Vagina (tissue), 2 donors: ENCODE measurements at regions not wholly inside any gene's neighbourhood (a gene's known extent, or its start where the extent isn't known, plus 50 kb on each side); places are given as distances from the start of the nearest gene placed in this dataset.

ENCODE experiments used
- DNase-seq, 2 donors: peaks; one replicate each; pipeline ENCODE4 v3.0.0-alpha.2; 2017; ENCODE audit errors: extremely low spot score in 2 of 2
- H3K27ac ChIP-seq: fragments of 200-600 bp; sonication (generic); one replicate; pipeline ENCODE4 v1.5.1; 2019
- H3K27me3 ChIP-seq: fragments of 200-600 bp; sonication (generic); one replicate; pipeline ENCODE4 v1.5.1; 2019
- H3K36me3 ChIP-seq, 2 donors: fragments of 200-600 bp; sonication (generic); one replicate each; pipeline ENCODE4 v1.5.1; 2017 to 2019
- H3K4me1 ChIP-seq: fragments of 200-600 bp; sonication (generic); one replicate; pipeline ENCODE4 v1.5.1; 2019
- H3K4me3 ChIP-seq, 2 donors: fragments of 200-600 bp; sonication (generic); 1 replicate in 1 of 2; 2 replicates in 1 of 2; pipeline ENCODE4 v1.5.1; 2016 to 2019
- H3K9me3 ChIP-seq: fragments of 200-600 bp; sonication (generic); one replicate; pipeline ENCODE4 v1.5.1; 2019
- POLR2A ChIP-seq, 2 donors: fragments of 450-650 bp; IDR thresholded peaks; one replicate each; pipeline ENCODE4 v1.6.1; 2017; ENCODE audit warnings: antibody characterized with exemption in 2 of 2, mild to moderate bottlenecking in 2 of 2, moderate library complexity in 2 of 2
- POLR2AphosphoS5 ChIP-seq, 2 donors: sonication (generic); formaldehyde crosslinking; IDR thresholded peaks; one replicate each; pipeline ENCODE4 v1.9.0; 2017; ENCODE audit warnings: antibody characterized with exemption in 2 of 2, mild to moderate bottlenecking in 2 of 2, low read depth in 1 of 2; ENCODE audit not compliant: insufficient read depth in 1 of 2
- intact Hi-C: fragments of 100-400 bp; cut with DNase I; formaldehyde crosslinking; loops from one replicate; pipeline ENCODE4 v1.15.1; 2023
- TF ChIP-seq, protein P1 (sequence below), 3 experiments: fragments of 450-650 bp in 2 of 3; fragments of 200-600 bp in 1 of 3; sonication (generic) in 1 of 3; IDR thresholded peaks; one replicate each; pipeline ENCODE4 v1.5.1; 2017 to 2019; ENCODE audit warnings: antibody characterized with exemption in 3 of 3, mild to moderate bottlenecking in 2 of 3, moderate library complexity in 2 of 3

DNA sequence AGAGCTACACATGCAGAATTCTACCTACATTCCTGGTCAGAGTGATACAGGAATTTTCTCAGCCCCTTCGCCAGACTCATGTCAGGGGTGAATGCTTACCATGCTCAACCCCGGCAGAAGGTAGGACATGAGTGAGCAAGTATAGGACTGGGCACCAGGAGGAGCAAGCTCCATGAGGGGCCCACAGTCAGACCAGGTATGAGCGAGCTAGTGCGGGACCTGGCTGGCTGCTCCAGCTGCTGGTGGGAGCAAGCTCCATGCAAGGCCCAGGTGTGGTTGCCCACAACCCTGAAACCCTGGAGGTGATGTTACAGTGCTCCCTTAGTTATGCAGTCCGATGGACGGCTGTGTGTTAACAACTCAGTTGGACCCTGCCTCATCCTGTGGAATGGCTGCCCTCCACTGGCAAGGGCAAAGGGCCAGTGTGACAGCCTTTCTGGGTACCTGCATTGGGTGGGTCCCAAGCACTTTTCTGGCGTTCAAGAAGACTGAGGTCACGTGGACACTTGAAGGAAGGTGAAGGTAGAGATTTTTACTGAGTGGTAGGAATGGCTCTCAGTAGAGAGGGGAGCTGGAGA, 503.5 kb upstream of the CITED2 start:
- Histone ChIP-seq H3K27ac (no peak overlapping the region), H3K36me3 (no peaks in the 10 kb centered on the region), H3K4me1 (no peaks in the 10 kb centered on the region), H3K9me3 (no peaks in the 10 kb centered on the region), H3K27me3 (no peaks in the 10 kb centered on the region), H3K4me3 (no peak overlapping the region)
- intact Hi-C loops, result no loop called here
- TF ChIP-seq POLR2AphosphoS5 (IDR thresholded peaks at IDR 0.05; ENCODE audit: insufficient read depth in 1 of 2, low read depth in 1 of 2) (no peak), POLR2A (IDR thresholded peaks at IDR 0.05) (no peak)
- TF ChIP-seq, protein P1, sequence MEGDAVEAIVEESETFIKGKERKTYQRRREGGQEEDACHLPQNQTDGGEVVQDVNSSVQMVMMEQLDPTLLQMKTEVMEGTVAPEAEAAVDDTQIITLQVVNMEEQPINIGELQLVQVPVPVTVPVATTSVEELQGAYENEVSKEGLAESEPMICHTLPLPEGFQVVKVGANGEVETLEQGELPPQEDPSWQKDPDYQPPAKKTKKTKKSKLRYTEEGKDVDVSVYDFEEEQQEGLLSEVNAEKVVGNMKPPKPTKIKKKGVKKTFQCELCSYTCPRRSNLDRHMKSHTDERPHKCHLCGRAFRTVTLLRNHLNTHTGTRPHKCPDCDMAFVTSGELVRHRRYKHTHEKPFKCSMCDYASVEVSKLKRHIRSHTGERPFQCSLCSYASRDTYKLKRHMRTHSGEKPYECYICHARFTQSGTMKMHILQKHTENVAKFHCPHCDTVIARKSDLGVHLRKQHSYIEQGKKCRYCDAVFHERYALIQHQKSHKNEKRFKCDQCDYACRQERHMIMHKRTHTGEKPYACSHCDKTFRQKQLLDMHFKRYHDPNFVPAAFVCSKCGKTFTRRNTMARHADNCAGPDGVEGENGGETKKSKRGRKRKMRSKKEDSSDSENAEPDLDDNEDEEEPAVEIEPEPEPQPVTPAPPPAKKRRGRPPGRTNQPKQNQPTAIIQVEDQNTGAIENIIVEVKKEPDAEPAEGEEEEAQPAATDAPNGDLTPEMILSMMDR (IDR thresholded peaks at IDR 0.05), result no peak
- DNase-seq, result no peak

DNA sequence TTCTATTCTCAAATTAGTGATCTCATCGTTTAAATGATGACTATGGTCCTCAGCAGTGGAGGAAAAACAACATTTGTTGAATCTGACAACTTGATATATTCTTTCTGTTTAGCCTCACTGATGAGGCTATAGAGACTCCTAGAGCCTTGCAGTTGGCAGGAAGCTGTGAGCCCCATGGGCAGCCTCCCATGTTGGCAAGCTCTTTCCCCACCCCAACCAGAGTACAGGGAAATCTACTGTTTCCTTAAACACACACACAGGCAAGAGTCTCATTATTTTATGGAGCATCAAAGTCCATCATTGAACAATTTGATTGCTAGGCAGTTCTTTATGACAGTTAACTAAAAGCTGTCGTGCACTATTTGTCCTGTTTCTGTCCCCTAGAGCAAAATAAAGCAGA, 498.2 kb upstream of the CITED2 start:
- H3K27ac ChIP-seq, result no peak overlapping the region
- no peak for DNase-seq
- intact Hi-C loops, result no loop called here
- H3K9me3 ChIP-seq, result no peaks in the 10 kb centered on the region
- H3K36me3 ChIP-seq, result no peaks in the 10 kb centered on the region
- no peaks in the 10 kb centered on the region for H3K4me1 ChIP-seq
- H3K27me3 ChIP-seq, result no peaks in the 10 kb centered on the region
- TF ChIP-seq POLR2A (IDR thresholded peaks at IDR 0.05) (no peak), POLR2AphosphoS5 (IDR thresholded peaks at IDR 0.05; ENCODE audit: insufficient read depth in 1 of 2, low read depth in 1 of 2) (no peak)
- TF ChIP-seq, protein P1 (IDR thresholded peaks at IDR 0.05), result no peak
- H3K4me3 ChIP-seq, result no peak overlapping the region

DNA sequence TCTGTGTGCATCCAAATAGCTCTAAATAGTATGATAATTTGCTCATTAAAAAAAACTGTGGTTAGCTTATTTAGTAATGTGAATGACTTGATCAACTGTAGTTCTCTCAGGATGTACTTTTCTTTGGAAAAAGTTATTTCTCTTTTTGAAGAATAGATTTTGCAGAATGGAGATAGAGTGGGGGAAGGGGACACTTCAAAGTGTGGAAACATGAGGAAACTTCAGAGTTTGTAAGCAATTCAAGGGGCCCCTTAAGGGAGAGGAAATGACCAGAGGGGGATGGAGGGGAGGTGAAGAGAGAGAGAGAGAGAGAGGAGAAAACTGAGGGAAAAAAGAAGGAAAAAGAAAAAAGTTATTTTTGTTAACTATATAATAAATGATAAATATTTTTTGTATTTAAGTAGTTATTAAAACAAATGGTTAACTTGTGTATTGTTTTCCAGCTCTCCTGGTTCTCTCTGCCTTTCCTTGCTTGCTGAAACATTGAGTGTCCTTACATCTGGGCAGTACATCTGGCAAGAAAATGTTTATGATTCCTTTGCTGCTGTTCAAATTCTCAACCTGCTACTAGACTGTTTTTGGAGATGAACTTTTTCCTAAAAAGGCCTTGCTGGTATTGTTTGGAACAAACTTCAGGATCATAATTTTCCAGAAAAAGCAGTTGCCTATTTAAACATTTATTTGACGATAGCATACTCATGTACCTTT, 497.5 kb upstream of the CITED2 start:
- Histone ChIP-seq H3K4me3 (no peak overlapping the region), H3K4me1 (no peaks in the 10 kb centered on the region), H3K27me3 (no peaks in the 10 kb centered on the region), H3K27ac (no peak overlapping the region), H3K9me3 (no peaks in the 10 kb centered on the region), H3K36me3 (no peaks in the 10 kb centered on the region)
- DNase-seq, result no peak
- TF ChIP-seq POLR2A (IDR thresholded peaks at IDR 0.05) (no peak), POLR2AphosphoS5 (IDR thresholded peaks at IDR 0.05; ENCODE audit: insufficient read depth in 1 of 2, low read depth in 1 of 2) (no peak)
- TF ChIP-seq, protein P1 (IDR thresholded peaks at IDR 0.05), result no peak
- intact Hi-C loops, result no loop called here

DNA sequence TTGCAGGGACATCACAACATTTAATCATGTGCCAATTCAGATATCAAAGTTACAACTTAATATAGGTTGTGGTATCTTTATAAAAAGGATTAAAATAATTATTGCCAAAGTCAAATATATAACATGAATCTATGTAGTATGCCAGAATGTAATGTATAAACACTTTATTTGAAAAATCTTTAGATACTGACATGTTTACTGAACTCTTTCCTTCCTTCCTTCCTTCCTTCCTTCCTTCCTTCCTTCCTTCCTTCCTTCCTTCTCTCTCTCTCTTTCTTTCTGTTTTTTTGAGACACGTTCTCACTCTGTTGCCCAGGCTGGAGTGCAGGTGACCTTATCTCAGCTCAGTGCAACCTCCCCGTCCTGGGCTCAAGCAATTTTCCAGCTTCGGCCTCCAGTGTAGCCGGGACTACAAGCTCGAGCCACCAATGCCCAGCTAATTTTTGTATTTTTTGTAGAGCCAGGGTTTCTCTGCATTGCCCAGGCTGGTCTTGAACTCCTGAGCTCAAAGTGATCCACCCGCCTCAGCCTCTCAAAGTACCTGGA, 496.8 kb upstream of the CITED2 start:
- H3K27me3 ChIP-seq, result no peaks in the 10 kb centered on the region
- H3K36me3 ChIP-seq, result no peaks in the 10 kb centered on the region
- no peak overlapping the region for H3K27ac ChIP-seq
- DNase-seq, result no peak
- H3K4me3 ChIP-seq, result no peak overlapping the region
- intact Hi-C loops, result no loop called here
- H3K4me1 ChIP-seq, result no peaks in the 10 kb centered on the region
- H3K9me3 ChIP-seq, result no peaks in the 10 kb centered on the region
- TF ChIP-seq, protein P1 (IDR thresholded peaks at IDR 0.05), result no peak
- TF ChIP-seq POLR2AphosphoS5 (IDR thresholded peaks at IDR 0.05; ENCODE audit: insufficient read depth in 1 of 2, low read depth in 1 of 2), result no peak
- TF ChIP-seq POLR2A (IDR thresholded peaks at IDR 0.05), result no peak

DNA sequence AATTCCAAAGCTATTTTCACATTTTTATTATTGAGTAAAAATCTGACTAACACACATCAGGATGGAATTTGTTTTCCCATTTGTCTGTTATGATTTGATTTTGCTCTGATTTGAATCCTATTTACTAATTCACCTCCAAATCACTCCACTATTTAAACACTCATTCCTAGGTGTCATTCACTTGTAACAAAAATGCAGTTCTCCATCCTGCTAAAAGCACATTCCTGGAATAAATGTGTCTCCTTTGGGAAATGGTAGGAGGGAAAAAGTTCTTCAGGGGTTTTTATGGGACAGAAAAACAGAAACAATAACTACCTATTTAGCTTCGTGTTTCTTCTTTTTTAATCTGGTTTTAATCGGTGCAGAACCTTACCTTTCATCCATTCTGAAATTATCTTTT, 494.1 kb upstream of the CITED2 start:
- no peak for DNase-seq
- Histone ChIP-seq H3K4me3 (no peak overlapping the region), H3K27me3 (no peaks in the 10 kb centered on the region), H3K27ac (no peak overlapping the region), H3K9me3 (no peaks in the 10 kb centered on the region), H3K4me1 (no peaks in the 10 kb centered on the region), H3K36me3 (no peaks in the 10 kb centered on the region)
- intact Hi-C loops, result no loop called here
- TF ChIP-seq, protein P1 (IDR thresholded peaks at IDR 0.05), result no peak
- TF ChIP-seq POLR2AphosphoS5 (IDR thresholded peaks at IDR 0.05; ENCODE audit: insufficient read depth in 1 of 2, low read depth in 1 of 2) (no peak), POLR2A (IDR thresholded peaks at IDR 0.05) (no peak)
